Upper lobe of left lung (tissue), 6 donors: ENCODE measurements at regions not wholly inside any gene's neighbourhood (a gene's known extent, or its start where the extent isn't known, plus 50 kb on each side); places are given as distances from the start of the nearest gene placed in this dataset.

ENCODE experiments used
- ATAC-seq, 2 donors: fragments of 200-7000 bp; cut with Tn5 transposase; one replicate each; pipeline ENCODE4 v1.9.1; 2022; ENCODE audit warnings: mild to moderate bottlenecking in 2 of 2, moderate library complexity in 2 of 2; ENCODE audit not compliant: low FRiP score in 2 of 2
- DNase-seq, 2 donors: peaks; one replicate each; pipeline ENCODE4 v3.0.0-alpha.2; 2019 to 2020
- H3K27ac ChIP-seq, 4 donors: fragments of 200-600 bp; sonication (generic); one replicate each; pipeline ENCODE4 v1.5.1; 2016 to 2019
- H3K27me3 ChIP-seq, 4 donors: fragments of 200-600 bp; sonication (generic); one replicate each; pipeline ENCODE4 v1.5.1; 2017 to 2019
- H3K36me3 ChIP-seq, 4 donors: fragments of 200-600 bp; sonication (generic); one replicate each; pipeline ENCODE4 v1.5.1; 2016 to 2019
- H3K4me1 ChIP-seq, 4 donors: fragments of 200-600 bp; sonication (generic); one replicate each; pipeline ENCODE4 v1.5.1; 2018 to 2019
- H3K4me3 ChIP-seq, 4 donors: fragments of 200-600 bp; sonication (generic); one replicate each; pipeline ENCODE4 v1.5.1; 2017 to 2019; ENCODE audit warnings: mild to moderate bottlenecking in 2 of 4, moderate library complexity in 1 of 4
- H3K9me3 ChIP-seq, 4 donors: fragments of 200-600 bp; sonication (generic); one replicate each; pipeline ENCODE4 v1.5.1; 2018 to 2019
- EP300 ChIP-seq, 4 donors: sonication (generic); formaldehyde crosslinking; IDR thresholded peaks; one replicate each; pipeline ENCODE4 v1.5.1; 2017; ENCODE audit warnings: antibody characterized with exemption in 4 of 4, control low read depth in 2 of 4
- POLR2A ChIP-seq, 4 donors: fragments of 450-650 bp; IDR thresholded peaks; one replicate each; pipeline ENCODE4 v1.5.1; 2016 to 2017; ENCODE audit warnings: antibody characterized with exemption in 4 of 4, mild to moderate bottlenecking in 2 of 4
- POLR2AphosphoS5 ChIP-seq, 2 donors: sonication (generic); formaldehyde crosslinking; IDR thresholded peaks; one replicate each; pipeline ENCODE4 v1.5.1; 2017; ENCODE audit warnings: antibody characterized with exemption in 2 of 2
- WGBS, 2 donors: methylation state at CpG; one replicate each; pipeline ENCODE4 v1.1.5; 2017 to 2018; 5-methylcytosine and 5-hydroxymethylcytosine counted together
- TF ChIP-seq, protein P1 (sequence below), 6 experiments: fragments of 450-650 bp in 4 of 6; fragments of 200-600 bp in 2 of 6; sonication (generic) in 2 of 6; IDR thresholded peaks; one replicate each; pipeline ENCODE4 v1.5.1; 2016 to 2019; ENCODE audit warnings: antibody characterized with exemption in 6 of 6
- donor health status: DM: no; HTN: no; CAD: no; lungs with moderate emphysema.
- donor health status: DM: no; HTN: yes; CAD: no; lungs with severe emphysema.

DNA sequence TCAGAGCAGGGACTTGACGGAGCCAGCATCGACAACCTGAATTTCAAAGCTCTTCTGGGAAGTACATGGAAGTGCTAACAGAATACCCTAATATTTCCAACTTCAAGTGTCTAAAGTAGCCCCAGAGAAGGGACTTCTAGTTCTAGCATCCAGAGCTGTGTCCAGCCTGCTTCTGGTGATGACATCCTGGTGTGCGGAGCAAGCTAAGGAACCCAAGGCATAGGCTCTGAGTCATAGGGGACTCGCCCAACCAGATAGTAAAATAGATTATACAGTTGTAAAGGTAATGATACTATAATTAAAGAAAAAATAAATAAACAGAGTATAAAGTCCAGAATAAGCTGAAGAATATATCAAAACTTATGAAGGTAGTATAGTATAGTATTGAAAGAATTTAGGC, 108.1 kb upstream of the SERPINE2 start:
- DNase-seq: no peak
- no peak for ATAC-seq
- H3K27me3 ChIP-seq: no peaks in the 10 kb centered on the region
- H3K27ac ChIP-seq: no peak overlapping the region
- no peaks in the 10 kb centered on the region for H3K36me3 ChIP-seq
- 96 to 97% methylated on average over 4 of the region's 4 CpGs for WGBS, 2 donors
- no peaks in the 10 kb centered on the region for H3K4me1 ChIP-seq
- no peak overlapping the region for H3K4me3 ChIP-seq
- H3K9me3 ChIP-seq: no peaks in the 10 kb centered on the region
- TF ChIP-seq EP300 (IDR thresholded peaks at IDR 0.05) (no peak), POLR2A (IDR thresholded peaks at IDR 0.05) (no peak), POLR2AphosphoS5 (IDR thresholded peaks at IDR 0.05) (no peak)
- TF ChIP-seq, protein P1, sequence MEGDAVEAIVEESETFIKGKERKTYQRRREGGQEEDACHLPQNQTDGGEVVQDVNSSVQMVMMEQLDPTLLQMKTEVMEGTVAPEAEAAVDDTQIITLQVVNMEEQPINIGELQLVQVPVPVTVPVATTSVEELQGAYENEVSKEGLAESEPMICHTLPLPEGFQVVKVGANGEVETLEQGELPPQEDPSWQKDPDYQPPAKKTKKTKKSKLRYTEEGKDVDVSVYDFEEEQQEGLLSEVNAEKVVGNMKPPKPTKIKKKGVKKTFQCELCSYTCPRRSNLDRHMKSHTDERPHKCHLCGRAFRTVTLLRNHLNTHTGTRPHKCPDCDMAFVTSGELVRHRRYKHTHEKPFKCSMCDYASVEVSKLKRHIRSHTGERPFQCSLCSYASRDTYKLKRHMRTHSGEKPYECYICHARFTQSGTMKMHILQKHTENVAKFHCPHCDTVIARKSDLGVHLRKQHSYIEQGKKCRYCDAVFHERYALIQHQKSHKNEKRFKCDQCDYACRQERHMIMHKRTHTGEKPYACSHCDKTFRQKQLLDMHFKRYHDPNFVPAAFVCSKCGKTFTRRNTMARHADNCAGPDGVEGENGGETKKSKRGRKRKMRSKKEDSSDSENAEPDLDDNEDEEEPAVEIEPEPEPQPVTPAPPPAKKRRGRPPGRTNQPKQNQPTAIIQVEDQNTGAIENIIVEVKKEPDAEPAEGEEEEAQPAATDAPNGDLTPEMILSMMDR (IDR thresholded peaks at IDR 0.05): no peak

DNA sequence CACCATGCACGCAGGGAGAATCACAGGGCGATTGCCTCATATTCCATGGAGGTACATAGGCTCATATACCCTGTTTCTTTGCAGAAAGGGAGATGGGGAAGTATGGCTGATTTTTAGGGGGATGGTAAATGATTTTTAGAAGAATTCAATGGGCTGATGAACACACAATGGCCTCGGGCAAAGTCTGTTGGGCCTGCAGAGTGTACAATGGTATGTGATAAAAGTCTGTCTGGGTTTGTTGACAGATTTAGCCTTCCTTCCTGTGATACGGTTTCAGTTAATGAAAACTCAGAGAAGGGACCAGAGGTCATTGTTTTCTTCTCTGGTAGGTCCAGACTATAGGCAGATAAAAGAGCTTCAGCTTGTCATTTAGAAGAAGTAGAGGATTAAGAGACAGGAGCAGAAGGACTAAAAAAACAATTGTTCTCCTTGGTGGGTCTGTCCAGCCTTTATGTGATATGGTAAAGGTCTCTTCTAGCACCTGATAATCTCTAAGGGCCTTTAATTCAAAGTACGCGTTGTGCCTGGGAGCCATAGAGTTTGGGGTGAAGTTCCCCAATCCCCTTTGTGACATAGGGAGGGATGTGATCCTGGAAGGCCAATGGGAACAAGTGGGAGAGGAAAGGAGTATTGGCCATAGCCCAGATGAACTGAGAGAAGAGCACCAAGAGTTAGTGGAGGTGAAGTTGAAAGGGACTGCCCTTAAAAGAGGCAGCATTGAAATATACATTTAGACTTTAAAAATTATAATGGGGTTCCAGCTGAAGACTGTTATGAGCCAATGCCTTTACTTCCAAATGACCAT, 107.5 kb upstream of the SERPINE2 start:
- DNase-seq (no peak), ATAC-seq (no peak)
- WGBS, 2 donors: 76 to 86% methylated on average over 6 of the region's 6 CpGs
- Histone ChIP-seq H3K27ac (no peak overlapping the region), H3K36me3 (no peaks in the 10 kb centered on the region), H3K9me3 (no peaks in the 10 kb centered on the region), H3K4me1 (no peaks in the 10 kb centered on the region), H3K4me3 (no peak overlapping the region), H3K27me3 (no peaks in the 10 kb centered on the region)
- TF ChIP-seq, protein P1 (IDR thresholded peaks at IDR 0.05): no peak
- TF ChIP-seq POLR2A (IDR thresholded peaks at IDR 0.05): no peak
- no peak for TF ChIP-seq EP300 (IDR thresholded peaks at IDR 0.05)
- no peak for TF ChIP-seq POLR2AphosphoS5 (IDR thresholded peaks at IDR 0.05)

DNA sequence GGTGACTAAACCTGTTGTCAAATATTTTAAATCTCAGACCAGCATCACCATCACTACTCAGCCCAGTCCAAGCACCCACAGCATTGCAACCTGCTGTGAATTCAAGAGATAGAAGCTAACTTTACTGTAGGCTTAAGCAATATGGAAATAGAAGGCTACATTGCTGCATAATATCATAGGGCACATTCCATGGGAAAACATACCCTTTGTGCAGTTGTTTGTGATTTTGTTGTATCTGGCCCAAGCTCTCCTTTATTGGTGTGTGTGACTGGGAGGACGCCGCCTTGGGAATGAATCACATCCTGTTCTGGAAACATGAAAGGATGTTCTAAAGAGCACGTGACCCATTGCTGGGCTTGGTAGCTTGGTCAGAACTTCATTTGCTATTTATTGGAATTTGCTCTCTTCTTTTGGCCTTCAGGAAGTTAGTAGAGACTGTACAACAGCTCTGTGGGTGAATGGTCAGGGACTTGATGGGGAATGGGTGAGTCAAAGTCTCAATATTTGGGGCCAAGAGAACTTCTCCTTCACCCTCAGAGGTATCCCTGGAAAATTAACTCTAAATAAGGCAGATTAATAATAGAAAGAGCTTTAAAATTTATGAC, 106.8 kb upstream of the SERPINE2 start:
- ATAC-seq: no peak
- no peak for DNase-seq
- 71 to 75% methylated on average over 3 of the region's 3 CpGs for WGBS, 2 donors
- Histone ChIP-seq H3K4me3 (no peak overlapping the region), H3K4me1 (no peaks in the 10 kb centered on the region), H3K9me3 (no peaks in the 10 kb centered on the region), H3K36me3 (no peaks in the 10 kb centered on the region), H3K27me3 (no peaks in the 10 kb centered on the region), H3K27ac (no peak overlapping the region)
- TF ChIP-seq POLR2A (IDR thresholded peaks at IDR 0.05) (no peak), EP300 (IDR thresholded peaks at IDR 0.05) (no peak), POLR2AphosphoS5 (IDR thresholded peaks at IDR 0.05) (no peak)
- TF ChIP-seq, protein P1 (IDR thresholded peaks at IDR 0.05): no peak

DNA sequence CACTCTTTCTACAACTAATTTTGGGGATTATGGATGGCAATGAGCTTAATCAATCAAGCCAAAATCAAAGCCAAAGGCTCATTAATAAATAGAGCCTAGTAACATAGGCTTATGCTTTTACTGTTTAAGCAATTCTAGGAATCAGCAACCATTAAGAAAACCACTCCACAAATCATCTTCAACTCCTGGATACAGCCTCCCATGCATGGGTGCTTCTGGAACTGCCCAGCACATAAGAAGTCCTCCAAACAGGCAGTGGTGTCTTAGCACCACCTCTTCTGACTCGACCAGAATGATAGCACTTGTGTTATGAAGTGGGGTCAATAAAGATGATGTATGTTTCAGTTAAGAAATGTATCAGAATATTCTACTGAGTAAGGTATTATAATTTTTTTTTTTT, 104.4 kb upstream of the SERPINE2 start:
- ATAC-seq (no peak), DNase-seq (no peak)
- WGBS, 2 donors: 43 to 66% methylated on average over 1 of the region's 1 CpG
- no peaks in the 10 kb centered on the region for H3K9me3 ChIP-seq
- TF ChIP-seq EP300 (IDR thresholded peaks at IDR 0.05): no peak
- TF ChIP-seq POLR2AphosphoS5 (IDR thresholded peaks at IDR 0.05): no peak
- no peak for TF ChIP-seq POLR2A (IDR thresholded peaks at IDR 0.05)
- TF ChIP-seq, protein P1 (IDR thresholded peaks at IDR 0.05): no peak
- H3K27me3 ChIP-seq: no peaks in the 10 kb centered on the region
- no peak overlapping the region for H3K4me3 ChIP-seq
- no peak overlapping the region for H3K27ac ChIP-seq
- no peaks in the 10 kb centered on the region for H3K36me3 ChIP-seq
- H3K4me1 ChIP-seq: no peaks in the 10 kb centered on the region
